Ecto neural progenitor cell (in vitro differentiated cells): ENCODE measurements at regions not wholly inside any gene's neighbourhood (a gene's known extent, or its start where the extent isn't known, plus 50 kb on each side); places are given as distances from the start of the nearest gene placed in this dataset.

ENCODE experiments used
- DNase-seq: peaks from one replicate; pipeline ENCODE4 v3.0.0-alpha.2; 2018; ENCODE audit warnings: low spot score

DNA sequence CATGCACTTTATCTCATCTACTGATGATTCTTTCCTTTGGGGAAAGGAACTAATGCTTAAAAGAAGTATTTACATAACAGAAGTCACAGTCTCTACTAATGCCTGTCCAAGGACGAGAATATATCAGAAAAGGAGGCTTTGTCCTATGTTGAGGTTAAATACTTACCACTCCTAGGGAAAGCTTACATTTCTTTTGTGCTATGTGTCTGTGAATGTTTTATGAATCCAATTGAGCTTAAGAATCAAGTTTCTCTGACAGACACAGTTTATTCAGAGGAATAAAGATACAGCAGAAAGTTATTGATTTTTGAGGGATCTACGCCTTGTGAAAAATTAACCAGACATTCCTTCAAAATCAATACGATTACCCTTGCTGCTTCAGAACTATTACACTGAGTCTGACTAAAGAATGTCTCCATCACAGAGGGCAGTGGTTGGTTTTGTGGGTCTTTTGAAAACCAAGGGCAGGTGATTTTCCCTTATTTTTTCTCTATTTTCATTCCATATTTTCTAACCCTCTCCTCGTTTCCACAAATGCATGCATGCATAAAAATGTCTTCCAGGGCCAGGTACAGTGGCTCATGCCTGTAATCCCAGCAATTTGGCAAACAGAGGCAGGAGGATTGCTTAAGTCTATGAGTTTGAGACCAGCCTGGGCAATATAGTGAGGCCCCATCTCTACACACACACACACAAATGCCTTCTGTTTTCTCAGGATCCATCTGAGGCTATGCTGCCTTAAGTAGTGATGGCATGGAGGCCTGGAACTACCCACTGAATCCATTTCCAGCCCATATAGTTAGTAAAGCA is 1095.1 kb downstream of the GALC start:
- DNase-seq, result no peak

DNA sequence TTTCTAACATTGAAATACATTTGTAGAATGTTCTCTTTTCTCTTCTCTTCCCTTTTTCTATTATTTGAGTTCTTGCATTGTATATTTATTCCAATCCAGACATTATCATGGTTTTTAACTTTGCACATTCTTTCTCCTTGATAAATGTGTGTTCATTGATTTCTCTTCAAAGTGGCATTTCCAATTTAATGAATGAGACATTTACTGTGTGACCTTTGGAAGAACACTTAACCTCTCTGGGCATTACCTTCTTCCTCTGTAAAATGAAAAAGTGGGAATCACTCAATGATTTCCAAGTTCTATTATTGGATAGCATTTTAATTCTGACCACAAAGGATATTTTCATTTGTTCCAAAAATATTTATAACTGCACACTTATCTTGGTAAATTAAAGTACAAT is 1095.8 kb downstream of the GALC start:
- no peak for DNase-seq

DNA sequence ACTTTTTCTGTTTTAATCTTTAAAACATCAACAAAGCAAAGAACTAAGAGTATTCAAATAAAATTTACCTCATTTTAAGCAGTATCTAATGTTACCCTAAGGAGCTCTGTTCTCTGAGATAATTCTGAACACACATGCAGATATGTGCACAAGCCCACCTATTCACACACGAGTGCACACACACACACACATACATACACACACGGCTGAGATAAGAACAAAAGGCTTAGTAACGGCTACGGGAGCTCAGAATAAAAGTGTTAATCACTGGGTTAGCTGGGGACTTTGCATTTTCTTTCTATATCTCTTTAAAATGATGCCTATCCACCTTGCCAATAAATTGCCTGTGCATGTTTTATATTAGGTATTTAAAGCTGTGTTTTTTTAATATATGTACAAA is 1096.3 kb downstream of the GALC start:
- DNase-seq, result no peak

DNA sequence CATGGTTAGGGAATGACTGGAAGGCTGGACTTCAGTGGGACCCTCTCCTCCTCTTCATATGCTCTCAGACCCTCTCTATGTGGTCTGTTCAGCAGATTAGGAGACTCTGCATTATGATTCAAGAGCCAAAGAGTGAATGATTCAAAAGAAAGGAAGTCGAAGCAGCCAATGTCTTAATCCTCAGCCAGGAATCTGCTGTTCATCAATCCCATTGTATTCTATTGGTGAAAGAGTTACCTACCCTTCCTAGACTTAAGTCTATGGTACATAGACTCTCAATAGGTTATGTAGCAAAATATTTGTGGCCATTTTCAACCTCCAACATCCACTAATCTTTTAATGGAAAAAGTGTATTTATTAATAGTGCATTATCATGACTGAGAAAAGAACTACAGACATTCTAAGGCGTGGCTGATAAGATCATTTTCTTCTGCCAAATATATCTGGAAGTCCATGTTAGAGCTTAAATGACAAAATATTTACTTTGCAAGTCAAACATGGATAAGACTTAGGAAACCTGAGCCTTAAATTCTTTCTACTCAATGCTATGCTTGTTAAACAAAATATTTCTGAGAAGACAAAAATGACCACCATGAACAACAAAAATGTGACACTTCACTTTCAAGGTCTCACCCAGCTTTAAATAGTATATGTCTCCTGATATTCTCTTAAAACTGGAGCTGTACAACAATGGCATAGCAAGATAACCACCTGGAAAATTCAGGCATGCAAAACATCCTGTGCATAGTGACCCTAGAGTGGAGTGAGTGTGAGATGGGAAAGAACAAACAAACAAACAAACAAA is 1100.6 kb downstream of the GALC start:
- DNase-seq, result no peak

DNA sequence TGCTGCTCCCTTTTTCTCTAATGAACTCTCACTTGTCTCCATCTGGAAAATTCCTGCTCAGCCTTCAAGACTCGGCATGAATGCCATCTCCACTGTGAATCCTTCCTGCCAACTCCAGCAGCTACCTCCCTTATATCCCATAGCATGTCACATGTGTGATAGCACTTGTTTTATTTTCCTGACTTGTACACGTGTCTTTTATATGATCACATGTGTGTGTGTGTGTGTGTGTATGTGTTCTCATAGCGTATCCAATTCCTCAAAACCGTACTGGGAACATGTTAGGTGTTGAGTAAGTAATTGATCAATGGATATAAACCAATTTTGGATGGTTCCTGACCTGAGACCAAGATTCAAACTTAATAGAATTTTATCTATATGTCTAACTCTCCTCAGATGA is 1107.7 kb downstream of the GALC start:
- no peak for DNase-seq

DNA sequence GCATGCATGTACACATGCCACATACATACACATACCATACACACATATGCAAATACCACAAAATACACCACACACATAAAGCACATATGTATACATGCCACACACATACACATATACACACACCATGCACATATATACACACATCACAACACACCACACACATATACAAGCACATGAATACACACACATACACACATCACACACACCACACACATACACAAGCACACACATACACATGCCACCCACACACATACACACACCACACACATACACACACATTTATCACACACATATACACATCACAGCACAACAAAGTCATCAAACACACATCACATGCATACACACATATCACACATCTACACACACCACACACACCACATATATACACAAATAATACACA is 1108.5 kb downstream of the GALC start:
- no peak for DNase-seq

DNA sequence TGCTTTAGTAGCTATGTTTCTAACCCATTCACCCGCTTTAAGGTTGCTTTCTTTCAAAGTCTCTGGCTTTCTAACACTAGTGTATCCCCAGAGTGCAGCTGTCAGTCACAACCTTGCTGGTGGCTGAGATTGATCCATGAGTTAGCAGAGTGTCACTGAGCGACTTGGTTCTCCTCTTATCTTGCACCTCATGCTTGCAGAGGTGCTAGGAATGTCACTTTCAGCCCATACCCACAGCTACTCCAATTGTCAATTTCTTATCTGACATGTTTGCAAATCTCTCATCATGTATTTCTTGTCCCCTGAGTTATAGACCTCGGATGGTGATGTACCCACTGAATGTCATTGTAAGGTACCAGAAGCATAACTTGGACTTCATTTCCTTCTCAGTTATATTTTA is 1110.2 kb downstream of the GALC start:
- no peak for DNase-seq

DNA sequence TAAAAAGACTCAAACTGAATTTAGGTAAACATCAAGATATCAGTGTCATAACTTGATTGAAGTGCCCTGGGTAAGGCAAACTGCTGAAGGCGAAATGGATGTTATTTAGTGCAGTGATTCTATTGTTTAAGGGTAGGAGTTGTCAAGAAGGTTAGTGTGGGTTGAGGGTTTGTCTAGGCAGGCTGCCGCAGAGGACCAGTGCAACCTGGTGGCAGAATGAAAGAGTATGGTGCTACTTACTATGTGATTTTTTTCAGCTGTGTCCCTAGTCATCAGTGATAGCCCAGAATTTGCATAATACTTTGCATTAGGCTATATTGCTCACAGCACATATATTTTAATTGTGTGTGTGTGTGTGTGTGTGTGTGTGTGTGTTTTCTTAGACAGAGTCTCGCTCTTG is 1127.0 kb downstream of the GALC start:
- DNase-seq, result no peak

DNA sequence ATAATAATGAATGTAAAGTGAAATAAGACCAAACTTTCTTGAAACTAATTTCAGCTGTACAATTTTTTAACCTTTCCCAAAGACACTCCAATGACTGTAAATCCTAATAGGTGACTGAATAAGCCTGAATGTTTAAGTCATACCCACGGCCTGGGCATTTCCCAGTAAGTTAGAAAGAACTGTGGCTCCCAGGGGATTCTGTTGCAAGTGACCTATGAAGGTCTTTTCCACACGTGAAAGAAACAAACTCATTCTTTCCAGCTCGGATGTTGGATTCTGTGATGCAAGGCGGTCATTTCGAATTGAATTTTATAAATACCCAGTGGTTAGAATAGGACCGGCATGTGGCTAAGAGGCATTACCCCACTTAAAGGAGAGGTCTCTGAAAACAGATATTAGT is 1134.4 kb downstream of the GALC start:
- no peak for DNase-seq

DNA sequence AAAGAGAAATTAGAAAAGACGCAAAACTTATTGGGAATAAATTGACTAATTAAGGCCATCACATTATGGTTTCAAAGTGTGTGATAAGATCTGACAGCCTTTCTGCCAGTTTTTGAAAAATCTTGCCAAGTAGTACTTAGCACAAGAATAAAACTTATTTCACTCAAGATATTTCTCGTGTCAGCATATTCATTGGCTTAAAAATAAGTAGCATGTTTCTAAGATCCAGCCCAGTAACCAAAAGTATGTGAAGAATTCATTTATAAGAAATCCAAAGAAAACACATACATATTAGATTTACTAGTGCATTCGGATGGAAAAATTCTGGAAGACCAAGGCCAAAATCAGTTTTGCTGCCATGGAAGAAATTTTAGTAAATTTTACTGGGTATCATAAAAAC is 1135.0 kb downstream of the GALC start:
- DNase-seq, result no peak

DNA sequence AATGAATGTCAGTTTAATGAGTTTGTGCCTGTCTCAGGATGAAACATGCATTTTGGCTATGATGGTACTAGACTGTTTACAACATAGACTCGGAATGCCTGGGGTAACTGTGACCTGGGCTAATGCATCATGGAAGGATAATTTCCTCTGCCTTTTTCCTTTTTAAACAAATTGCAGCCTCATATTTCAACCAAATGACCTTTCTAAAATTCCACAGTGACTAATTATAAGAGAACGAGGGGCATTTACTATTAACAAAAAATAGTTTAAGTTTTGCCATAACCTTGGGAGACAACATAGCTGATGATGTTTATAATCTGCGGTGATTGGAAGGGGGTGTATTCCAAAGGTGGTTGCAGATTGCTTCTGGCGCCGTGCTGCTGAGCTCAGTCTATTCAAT is 1140.5 kb downstream of the GALC start:
- no peak for DNase-seq

DNA sequence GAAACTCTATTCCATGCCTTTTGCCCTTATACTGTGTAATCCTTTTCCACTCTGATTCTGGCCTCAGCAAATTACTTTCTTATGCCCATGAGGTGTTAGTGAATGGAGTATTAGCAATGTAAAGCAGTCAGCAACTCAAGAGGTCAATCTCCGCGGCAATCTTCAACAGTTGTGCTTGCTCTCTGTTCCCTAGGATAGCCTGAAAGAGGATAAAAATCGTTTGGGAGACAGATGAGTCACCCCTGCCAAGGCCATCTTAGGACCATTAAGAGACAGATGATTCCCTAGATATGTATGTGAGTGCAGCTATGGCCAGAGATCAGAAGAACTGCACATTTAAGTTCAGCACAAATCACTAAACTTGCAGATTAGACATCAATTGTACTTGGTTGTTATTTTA is 1145.8 kb downstream of the GALC start:
- DNase-seq, result no peak

DNA sequence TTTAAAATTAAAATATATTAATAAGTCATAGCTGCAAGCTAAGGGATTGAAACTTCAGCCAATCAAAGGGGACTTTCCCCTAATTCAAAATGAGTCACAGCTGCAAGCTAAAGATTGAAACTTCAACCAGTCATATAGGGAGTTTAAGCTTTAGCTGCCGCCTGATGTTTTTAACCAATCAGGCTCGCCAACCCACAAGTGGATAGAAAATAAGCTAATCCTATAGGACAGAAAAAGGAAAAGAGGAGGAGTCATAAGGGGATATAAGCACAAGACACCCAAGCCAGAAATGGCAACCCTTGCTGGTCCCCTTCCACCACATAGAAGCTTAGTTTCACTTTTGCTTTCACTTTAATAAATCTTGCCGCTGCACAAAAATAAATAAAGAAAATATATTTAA is 1154.6 kb downstream of the GALC start:
- no peak for DNase-seq

DNA sequence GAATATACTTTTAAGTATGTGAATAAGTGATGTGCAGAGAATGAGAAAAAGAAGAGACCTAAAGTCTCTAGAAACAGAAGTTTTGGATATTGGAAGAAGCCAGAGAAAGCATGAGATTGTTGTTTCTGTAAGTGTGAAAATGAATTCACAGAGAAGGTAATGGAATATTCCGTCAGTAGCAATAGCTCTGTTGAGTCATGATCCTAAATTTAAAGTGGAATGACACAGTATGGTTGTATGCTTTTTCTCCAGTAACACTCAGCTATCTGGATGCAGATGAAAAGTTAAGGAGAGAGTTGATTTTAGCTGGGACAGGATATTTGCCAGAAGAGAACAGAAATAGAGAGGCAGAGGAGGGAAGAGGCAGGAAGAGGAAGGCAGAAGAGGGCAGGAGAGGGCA is 1166.3 kb downstream of the GALC start:
- no peak for DNase-seq

DNA sequence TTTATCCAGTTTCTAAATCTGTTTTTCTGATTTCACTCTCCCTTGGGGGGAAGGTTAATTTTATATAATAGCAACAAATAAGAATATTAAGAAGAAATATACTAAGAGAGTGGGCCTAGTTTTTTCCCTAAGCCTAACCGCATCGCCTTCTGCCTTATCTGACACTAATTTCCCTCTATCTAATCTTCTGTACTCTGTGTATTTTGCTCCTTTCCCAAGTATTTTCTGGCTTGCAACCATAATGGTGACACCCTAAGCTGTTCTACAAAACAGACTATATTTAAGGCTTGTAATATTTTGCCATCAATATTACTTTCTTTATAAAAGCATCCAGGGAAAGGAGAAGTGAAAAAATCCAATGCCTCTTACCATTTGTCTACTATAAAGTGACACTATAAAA is 1168.8 kb downstream of the GALC start:
- no peak for DNase-seq

DNA sequence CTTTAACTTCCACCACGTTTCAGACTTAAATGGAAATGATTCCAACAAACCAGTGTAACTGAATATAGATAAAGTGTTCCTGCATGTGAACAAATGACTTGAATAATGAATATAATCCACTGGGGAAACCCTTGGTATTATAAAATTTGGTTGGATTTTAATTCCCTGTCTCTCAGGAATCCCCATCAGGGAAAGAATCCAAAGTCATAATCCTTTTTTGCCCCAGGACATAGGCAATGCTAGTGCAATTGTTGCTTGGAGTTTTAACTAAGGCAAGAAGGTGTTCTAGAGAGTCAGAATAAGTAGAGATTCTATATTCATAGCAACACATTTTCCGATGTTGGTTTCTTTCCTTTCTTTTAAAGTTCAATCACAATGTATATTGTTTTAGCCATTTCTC is 1169.4 kb downstream of the GALC start:
- no peak for DNase-seq

DNA sequence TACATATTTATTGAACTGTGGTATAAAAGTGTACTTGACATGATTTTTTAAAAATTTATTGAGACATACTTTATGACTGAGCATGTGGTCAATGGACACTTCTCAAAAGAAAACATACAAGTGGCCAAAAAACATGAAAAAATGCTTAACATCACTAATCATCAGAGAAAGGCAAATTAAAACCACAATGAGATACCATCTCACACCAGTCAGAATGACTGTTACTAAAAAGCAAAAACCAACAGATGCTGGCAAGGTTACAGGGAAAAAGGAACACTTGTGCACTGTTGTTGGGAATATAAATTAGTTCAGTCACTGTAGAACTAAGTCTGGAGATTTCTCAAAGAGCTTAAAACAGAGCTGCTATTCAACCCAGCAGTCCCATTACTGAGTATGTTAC is 1177.6 kb downstream of the GALC start:
- no peak for DNase-seq

DNA sequence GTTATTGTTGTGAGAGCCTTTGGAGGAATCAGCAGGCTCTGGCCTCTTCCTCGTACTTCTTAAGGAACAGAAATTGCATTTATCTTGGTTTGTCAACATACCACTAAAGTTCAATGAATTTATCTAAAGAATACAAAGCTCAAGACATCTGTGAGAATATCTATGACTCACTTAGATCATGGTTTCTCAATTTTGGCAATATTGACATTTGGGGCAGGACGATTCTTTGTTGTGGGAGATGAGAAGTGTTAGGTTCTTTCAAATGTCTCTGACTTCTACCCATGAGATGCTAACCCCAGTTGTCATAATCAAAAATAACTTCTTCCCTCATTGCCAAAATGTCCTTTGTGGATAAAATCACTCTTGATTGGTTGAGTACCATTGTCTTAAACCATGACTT is 1190.3 kb downstream of the GALC start:
- DNase-seq, result no peak

DNA sequence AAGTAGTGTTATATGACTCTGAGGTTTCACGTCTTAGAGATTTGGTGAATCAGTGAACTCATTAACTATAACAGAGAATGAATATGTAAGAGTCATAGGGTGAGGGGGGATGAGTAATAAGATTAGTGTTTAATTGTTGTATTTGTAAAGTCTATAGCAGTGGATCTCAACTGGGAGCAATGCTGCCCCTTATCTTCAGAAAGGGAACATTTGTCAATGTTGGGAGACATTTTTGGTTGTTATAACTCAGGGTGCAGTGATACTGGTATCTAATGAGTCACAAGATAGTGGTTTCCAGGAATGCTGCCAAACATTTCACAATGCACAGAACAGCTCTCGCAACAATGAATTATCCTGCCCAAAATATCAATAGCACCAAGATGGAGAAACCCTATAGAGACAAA is 1193.7 kb downstream of the GALC start:
- no peak for DNase-seq

DNA sequence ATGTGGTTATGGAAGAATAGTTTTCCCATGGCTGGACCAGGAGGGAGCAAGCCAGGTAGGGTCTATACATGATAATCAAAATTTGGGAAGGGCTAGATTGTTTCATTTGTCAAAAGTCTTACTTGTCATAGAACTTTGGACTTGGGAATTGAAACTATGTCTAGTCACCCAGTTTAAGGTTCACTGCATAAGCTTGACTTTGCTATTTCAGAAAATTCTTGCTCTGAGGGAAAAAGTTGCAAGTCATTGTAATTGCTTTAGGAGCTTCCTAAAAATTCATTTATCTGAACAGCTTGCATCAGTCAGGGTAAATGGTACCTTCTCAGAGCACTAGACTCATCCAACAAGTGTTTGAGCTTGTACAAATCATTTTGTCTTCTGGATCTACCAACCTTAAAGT is 1194.7 kb downstream of the GALC start:
- no peak for DNase-seq

DNA sequence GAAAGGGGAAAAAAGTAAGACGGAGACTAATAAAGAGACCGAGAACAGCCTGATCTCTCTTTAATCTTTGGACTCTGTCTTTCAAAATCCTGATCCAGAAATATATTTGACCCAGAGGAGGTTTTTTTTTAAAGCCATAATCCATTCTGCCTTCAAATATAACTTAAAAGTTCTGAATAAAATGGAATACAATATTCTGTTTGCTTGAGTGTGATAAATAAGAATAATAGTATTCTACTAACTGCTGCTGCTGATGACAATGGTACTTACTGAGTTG is 1196.0 kb downstream of the GALC start:
- no peak for DNase-seq

DNA sequence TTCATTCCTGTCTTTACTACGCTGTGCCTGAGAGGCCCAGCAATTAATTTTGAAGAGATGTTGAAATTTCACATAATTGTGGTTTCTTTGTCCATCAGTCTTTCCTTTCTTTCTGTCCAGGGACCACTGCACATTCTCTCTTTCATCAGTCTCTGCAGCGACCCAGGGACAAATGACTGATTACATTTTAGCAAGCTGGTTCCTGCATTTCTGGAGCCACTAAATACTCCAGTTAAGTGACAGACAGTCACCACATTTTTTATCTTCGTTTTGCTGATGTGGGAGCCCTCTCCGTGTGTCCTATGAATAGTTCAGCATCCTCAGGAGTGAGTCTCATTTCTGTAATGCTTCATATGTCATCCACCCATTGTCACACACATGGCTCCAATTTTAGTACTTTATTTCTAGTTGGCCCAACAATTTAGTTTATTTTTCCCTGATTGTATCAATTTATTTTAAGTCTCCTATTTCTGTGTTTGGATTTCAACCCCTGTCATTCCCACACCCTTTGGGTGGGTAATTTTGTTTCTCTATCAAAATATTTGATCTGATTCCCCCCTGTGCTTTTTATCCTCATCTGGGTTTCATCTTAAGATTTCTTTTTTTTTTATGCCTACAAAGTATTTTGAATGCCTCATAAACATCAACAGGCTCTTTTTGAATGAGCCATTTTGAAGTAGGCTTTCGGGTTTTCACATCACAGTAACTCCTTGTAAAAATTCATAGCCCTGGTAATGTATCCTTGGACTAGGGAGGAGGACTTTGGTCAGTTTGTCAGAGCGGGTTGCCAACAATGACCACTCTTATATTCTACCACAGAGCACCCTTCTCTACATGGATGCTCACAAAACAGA is 1196.5 kb downstream of the GALC start:
- DNase-seq, result no peak

DNA sequence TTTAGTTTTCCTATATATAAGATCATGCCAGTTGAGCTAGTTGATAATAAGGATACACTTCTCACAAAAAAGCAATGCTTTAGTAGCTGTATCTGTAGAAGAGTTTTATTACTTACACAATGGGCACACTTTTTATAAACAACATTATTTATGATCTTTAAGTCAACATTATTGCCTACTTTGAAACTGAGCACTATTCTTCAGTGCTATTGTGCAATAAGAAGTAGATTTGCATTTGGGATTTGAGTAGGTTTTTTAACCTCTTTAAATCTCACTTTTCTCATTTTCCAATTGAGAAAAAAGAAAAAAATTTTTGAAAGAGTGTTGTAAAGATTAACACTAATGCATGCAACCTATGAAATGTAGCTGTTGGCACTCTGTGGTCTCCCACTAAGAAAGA is 1198.3 kb downstream of the GALC start:
- no peak for DNase-seq
